HUES6 (cell line): ENCODE measurements at regions not wholly inside any gene's neighbourhood (a gene's known extent, or its start where the extent isn't known, plus 50 kb on each side); places are given as distances from the start of the nearest gene placed in this dataset.

Source experiments
- H3K27ac ChIP-seq: 2 replicates; pipeline ENCODE4 v1.7.0; 2013; ENCODE audit warnings: low read depth, mild to moderate bottlenecking, low read length, inconsistent platforms
- H3K27me3 ChIP-seq: 2 replicates; pipeline ENCODE4 v1.6.1; 2013; ENCODE audit warnings: low read length; ENCODE audit not compliant: control insufficient read depth, insufficient read depth
- H3K36me3 ChIP-seq: 2 replicates; pipeline ENCODE4 v1.6.1; 2013; ENCODE audit warnings: low read length; ENCODE audit not compliant: control insufficient read depth, insufficient read depth
- H3K4me1 ChIP-seq: 2 replicates; pipeline ENCODE4 v1.6.1; 2013; ENCODE audit warnings: low read length; ENCODE audit not compliant: control insufficient read depth, insufficient read depth
- H3K4me3 ChIP-seq: 2 replicates; pipeline ENCODE4 v1.5.1; 2013; ENCODE audit warnings: low read depth, low read length
- H3K9ac ChIP-seq: one replicate; pipeline ENCODE4 v1.6.1; 2013; ENCODE audit warnings: mild to moderate bottlenecking, low read length
- H3K9me3 ChIP-seq: 2 replicates; pipeline ENCODE4 v1.6.1; 2013; ENCODE audit warnings: low read depth, low read length; ENCODE audit not compliant: control insufficient read depth, insufficient read depth

DNA sequence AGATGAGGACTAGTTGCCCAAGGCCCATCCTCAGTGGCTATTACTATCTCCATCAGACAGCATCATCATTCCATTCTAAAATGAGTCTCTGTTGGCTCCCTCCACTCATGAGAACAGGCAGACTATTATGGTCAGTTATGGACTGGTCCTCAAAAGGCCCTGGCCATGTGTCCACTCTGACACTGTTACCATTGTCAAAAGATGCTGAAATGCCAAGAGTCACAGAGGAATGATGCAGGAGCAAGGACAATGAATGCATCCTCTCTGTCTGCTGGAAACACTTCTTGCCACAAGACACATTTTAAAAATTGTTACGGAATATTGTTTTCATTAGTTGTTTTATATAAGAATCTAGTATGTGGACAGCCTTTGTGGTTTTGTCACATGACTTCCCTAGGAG lies 53.3 kb upstream of the STT3B start:
- Histone ChIP-seq H3K36me3 (no peaks in the 10 kb centered on the region), H3K27ac (no peak overlapping the region), H3K9me3 (peaks cover 6% of the 10 kb centered on the region; the same call in 1 of the 2 replicates), H3K4me1 (no peaks in the 10 kb centered on the region), H3K27me3 (no peaks in the 10 kb centered on the region), H3K4me3 (no peak overlapping the region), H3K9ac (no peak overlapping the region)

- Histone ChIP-seq H3K9ac (no peak overlapping the region), H3K9me3 (peaks cover 6% of the 10 kb centered on the region; the same call in 1 of the 2 replicates), H3K36me3 (no peaks in the 10 kb centered on the region), H3K4me3 (no peak overlapping the region), H3K27me3 (no peaks in the 10 kb centered on the region), H3K27ac (no peak overlapping the region), H3K4me1 (no peaks in the 10 kb centered on the region)
Measured at GRCh38 chr3:31481697-31482096, 51.0 kb upstream of the STT3B start.

- no peaks in the 10 kb centered on the region for H3K27me3 ChIP-seq
- H3K4me3 ChIP-seq: no peak overlapping the region
Measured at GRCh38 chr3:31482493-31483200, 50.1 kb upstream of the STT3B start.

More at GRCh38 chr3:31482493-31483200, 50.1 kb upstream of the STT3B start:
- H3K9ac ChIP-seq: no peak overlapping the region
- H3K36me3 ChIP-seq: no peaks in the 10 kb centered on the region
- H3K9me3 ChIP-seq: peaks cover 6% of the 10 kb centered on the region; the same call in 1 of the 2 replicates
- H3K4me1 ChIP-seq: no peaks in the 10 kb centered on the region
- no peak overlapping the region for H3K27ac ChIP-seq
